Subcutaneous abdominal adipose tissue (tissue), 5 donors: ENCODE measurements at regions not wholly inside any gene's neighbourhood (a gene's known extent, or its start where the extent isn't known, plus 50 kb on each side); places are given as distances from the start of the nearest gene placed in this dataset.

Experiments
- H3K27ac ChIP-seq: one replicate; pipeline ENCODE4 v1.7.0; 2013; ENCODE audit warnings: low read depth, mild to moderate bottlenecking, inconsistent platforms, low read length, moderate library complexity
- H3K27me3 ChIP-seq, 5 donors: one replicate each; pipeline ENCODE4 v1.7.0; 2013; ENCODE audit warnings: low read length in 5 of 5, inconsistent platforms in 1 of 5; ENCODE audit not compliant: control insufficient read depth in 5 of 5, insufficient read depth in 4 of 5
- H3K36me3 ChIP-seq, 5 donors: one replicate each; pipeline ENCODE4 v1.7.0; 2013; ENCODE audit warnings: low read length in 5 of 5; ENCODE audit not compliant: control insufficient read depth in 5 of 5, insufficient read depth in 5 of 5
- H3K4me1 ChIP-seq, 5 donors: one replicate each; pipeline ENCODE4 v1.7.0; 2013; ENCODE audit warnings: low read length in 5 of 5, mild to moderate bottlenecking in 3 of 5, moderate library complexity in 1 of 5; ENCODE audit not compliant: control insufficient read depth in 5 of 5, insufficient read depth in 5 of 5
- H3K4me3 ChIP-seq, 5 donors: one replicate each; pipeline ENCODE4 v1.7.0; 2013; ENCODE audit warnings: low read length in 5 of 5, low read depth in 1 of 5
- H3K9ac ChIP-seq, 5 donors: one replicate each; pipeline ENCODE4 v1.7.0; 2013; ENCODE audit warnings: low read length in 5 of 5, mild to moderate bottlenecking in 4 of 5, moderate library complexity in 3 of 5
- H3K9me3 ChIP-seq, 5 donors: one replicate each; pipeline ENCODE4 v1.7.0; 2013; ENCODE audit warnings: low read length in 5 of 5; ENCODE audit not compliant: control insufficient read depth in 5 of 5
- donor health status: healthy.
- donor health status: healthy.
- donor health status: healthy.
- donor health status: healthy.
- donor health status: healthy.

DNA sequence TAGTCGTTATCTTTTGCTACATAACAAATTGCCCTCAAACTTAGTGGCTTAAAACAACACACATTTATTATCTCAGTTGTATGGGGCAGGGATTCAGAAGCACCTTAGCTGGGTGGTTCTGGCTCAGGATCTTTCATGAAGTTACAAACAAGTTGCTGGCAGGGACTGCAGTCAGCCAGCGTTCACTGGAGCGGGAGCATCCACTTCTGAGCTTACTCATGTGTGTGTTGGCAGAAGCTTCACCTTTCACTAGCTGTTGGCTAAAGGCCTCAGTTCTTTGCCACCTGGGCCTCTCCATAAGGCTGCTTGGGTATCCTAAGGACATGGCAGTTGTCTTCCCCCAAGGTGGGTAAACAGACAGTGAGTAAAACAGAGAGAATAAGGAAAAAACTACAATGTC is 365.7 kb downstream of the RPS29 start:
- no peaks in the 10 kb centered on the region for H3K9me3 ChIP-seq
- H3K27ac ChIP-seq = no peak overlapping the region
- no peak overlapping the region for H3K9ac ChIP-seq

DNA sequence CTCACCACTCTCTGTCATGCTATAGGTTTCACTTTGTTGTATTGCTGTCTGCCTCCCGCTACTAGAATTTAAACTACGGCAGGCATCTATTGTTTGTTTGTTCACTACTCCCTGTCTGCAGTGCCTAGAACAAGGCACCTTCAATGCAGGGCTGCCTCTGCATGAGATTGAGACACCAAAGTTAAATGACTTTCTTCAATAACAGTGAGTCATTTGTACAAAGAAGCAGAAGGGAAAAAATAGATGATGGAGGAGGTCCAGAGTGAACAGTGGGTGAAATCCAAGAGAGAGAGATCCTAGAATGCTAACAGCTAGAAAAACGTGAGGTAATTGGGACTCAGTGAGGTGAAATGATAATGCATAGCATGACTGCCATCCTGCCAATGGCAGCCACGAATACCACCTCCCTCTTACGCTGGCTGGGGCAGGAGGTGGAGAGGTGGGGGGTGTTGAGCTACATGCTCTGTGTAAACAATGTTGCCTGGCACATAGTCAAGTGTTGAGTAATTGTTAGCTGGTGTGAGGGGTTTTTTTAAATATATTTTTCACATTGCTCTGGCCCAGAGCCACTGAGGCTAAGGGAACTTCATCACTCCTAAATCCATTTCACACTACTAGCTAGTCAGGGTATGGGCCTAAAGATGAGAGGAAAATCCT is 367.6 kb downstream of the RPS29 start:
- Histone ChIP-seq H3K27ac (no peak overlapping the region), H3K4me3 (no peak overlapping the region), H3K36me3 (no peaks in the 10 kb centered on the region)

More for the DNA sequence above, 365.7 kb downstream of the RPS29 start:
- no peaks in the 10 kb centered on the region for H3K27me3 ChIP-seq
- H3K4me3 ChIP-seq = no peak overlapping the region
- peaks cover 0 to 11% (median 0%) of the 10 kb centered on the region in 5 donors for H3K4me1 ChIP-seq
- H3K36me3 ChIP-seq = no peaks in the 10 kb centered on the region

DNA sequence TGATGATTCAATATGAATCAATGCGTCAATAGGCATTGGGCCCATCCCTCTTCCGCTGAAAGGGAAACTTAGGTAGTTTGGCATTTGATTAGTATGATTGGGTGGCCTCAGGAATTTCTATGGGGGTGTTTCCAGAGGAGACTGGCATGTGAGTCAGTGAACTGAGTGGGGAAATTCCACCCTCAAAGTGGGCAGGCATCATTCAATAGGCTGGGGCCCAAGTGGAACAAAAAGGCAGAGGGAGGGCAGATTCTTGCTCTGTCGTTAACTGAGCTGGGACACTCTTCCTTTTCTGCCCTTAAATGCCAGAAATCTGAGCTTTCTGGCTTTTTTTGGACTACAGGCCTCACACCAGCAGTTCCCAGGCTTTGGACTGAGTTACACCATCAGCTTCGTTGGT is 373.5 kb downstream of the RPS29 start:
- Histone ChIP-seq H3K36me3 (no peaks in the 10 kb centered on the region), H3K27ac (peak overlapping the region; percentile 90), H3K4me3 (peak overlapping the region in 1 of 5 donors; percentile 44), H3K27me3 (no peaks in the 10 kb centered on the region), H3K9me3 (peaks cover 0 to 2% (median 0%) of the 10 kb centered on the region in 5 donors), H3K9ac (peak overlapping the region in 2 of 5 donors; percentile 62 to 72), H3K4me1 (peaks cover under 1 to 44% (median 13%) of the 10 kb centered on the region in 5 donors)

More for the DNA sequence above, 367.6 kb downstream of the RPS29 start:
- no peak overlapping the region for H3K9ac ChIP-seq
- H3K4me1 ChIP-seq = peaks cover 0 to 24% (median 4%) of the 10 kb centered on the region in 5 donors
- peaks cover 0 to 2% (median 0%) of the 10 kb centered on the region in 5 donors for H3K9me3 ChIP-seq
- no peaks in the 10 kb centered on the region for H3K27me3 ChIP-seq

DNA sequence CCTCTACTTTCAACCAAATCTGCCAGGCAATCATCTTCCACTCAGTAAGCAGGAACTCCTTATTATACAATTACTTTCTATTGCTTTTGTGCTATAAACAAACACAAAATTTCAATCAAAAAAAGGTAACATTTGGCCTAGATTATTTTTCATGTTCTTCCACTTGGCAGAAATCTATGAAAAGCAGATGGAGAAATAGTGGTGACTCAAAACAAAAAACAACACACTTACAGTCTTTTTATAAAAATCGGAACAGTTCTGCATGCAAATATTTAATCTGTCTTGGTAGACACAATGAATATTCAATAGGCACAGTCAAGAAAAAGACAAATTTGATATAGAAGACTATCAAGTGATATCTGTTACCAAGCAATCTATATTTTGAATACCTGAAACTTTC is 376.8 kb downstream of the RPS29 start:
- H3K4me1 ChIP-seq = peaks cover 4 to 53% (median 19%) of the 10 kb centered on the region in 5 donors
- H3K9ac ChIP-seq = no peak overlapping the region
- peak overlapping the region; percentile 90 for H3K27ac ChIP-seq
- H3K9me3 ChIP-seq = no peaks in the 10 kb centered on the region
- H3K27me3 ChIP-seq = no peaks in the 10 kb centered on the region
- H3K36me3 ChIP-seq = no peaks in the 10 kb centered on the region
- H3K4me3 ChIP-seq = no peak overlapping the region

- Histone ChIP-seq H3K9ac (no peak overlapping the region), H3K27ac (peak overlapping the region; percentile 90), H3K4me1 (peaks cover 4 to 39% (median 17%) of the 10 kb centered on the region in 5 donors), H3K36me3 (no peaks in the 10 kb centered on the region), H3K9me3 (no peaks in the 10 kb centered on the region), H3K4me3 (no peak overlapping the region), H3K27me3 (no peaks in the 10 kb centered on the region)
Observed at GRCh38 chr14:49206828-49207227, 379.4 kb downstream of the RPS29 start.

- Histone ChIP-seq H3K4me3 (no peak overlapping the region), H3K27me3 (no peaks in the 10 kb centered on the region), H3K9ac (no peak overlapping the region), H3K9me3 (no peaks in the 10 kb centered on the region), H3K36me3 (no peaks in the 10 kb centered on the region), H3K27ac (no peak overlapping the region), H3K4me1 (peaks cover 0 to 24% (median 10%) of the 10 kb centered on the region in 5 donors)
Observed at GRCh38 chr14:49203676-49204075, 382.5 kb downstream of the RPS29 start.

GRCh38 chr14:49199159-49199558 is 387.0 kb downstream of the RPS29 start:
- H3K9ac ChIP-seq = no peak overlapping the region
- H3K4me3 ChIP-seq = no peak overlapping the region
- no peaks in the 10 kb centered on the region for H3K9me3 ChIP-seq
- no peak overlapping the region for H3K27ac ChIP-seq
- H3K4me1 ChIP-seq = peaks cover 0 to 6% (median 4%) of the 10 kb centered on the region in 5 donors
- no peaks in the 10 kb centered on the region for H3K36me3 ChIP-seq
- no peaks in the 10 kb centered on the region for H3K27me3 ChIP-seq

DNA sequence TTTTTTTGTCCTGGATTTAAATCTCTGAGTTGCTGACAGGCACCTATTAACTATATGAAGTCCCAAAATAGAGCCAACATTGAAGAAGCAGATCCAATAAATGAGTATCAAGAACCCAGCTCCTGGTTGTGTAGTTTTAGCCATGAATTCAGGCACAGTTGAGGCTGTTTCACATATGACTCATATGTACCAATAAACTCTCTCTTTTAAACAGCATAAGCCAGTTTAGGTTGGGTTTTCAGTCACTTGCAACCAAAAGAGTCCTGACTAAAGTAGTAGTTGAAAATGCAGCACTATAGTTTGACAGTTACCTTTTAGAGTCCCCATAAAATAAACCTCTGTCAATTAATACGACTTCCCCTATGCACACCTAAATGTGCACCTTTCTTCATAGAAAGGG is 389.9 kb downstream of the RPS29 start:
- H3K27me3 ChIP-seq = no peaks in the 10 kb centered on the region
- H3K4me3 ChIP-seq = no peak overlapping the region
- H3K27ac ChIP-seq = no peak overlapping the region
- no peaks in the 10 kb centered on the region for H3K9me3 ChIP-seq
- no peaks in the 10 kb centered on the region for H3K36me3 ChIP-seq
- H3K9ac ChIP-seq = no peak overlapping the region
- peaks cover 0 to 20% (median 12%) of the 10 kb centered on the region in 5 donors for H3K4me1 ChIP-seq

- no peak overlapping the region for H3K9ac ChIP-seq
- no peaks in the 10 kb centered on the region for H3K9me3 ChIP-seq
- peaks cover 0 to 22% (median 12%) of the 10 kb centered on the region in 5 donors for H3K4me1 ChIP-seq
- H3K27me3 ChIP-seq = no peaks in the 10 kb centered on the region
- H3K36me3 ChIP-seq = no peaks in the 10 kb centered on the region
- no peak overlapping the region for H3K27ac ChIP-seq
- no peak overlapping the region for H3K4me3 ChIP-seq
Observed at GRCh38 chr14:49194067-49194466, 392.1 kb downstream of the RPS29 start.

GRCh38 chr14:49193332-49194065 is 392.7 kb downstream of the RPS29 start:
- H3K27ac ChIP-seq = no peak overlapping the region

More at GRCh38 chr14:49193332-49194065, 392.7 kb downstream of the RPS29 start:
- no peak overlapping the region for H3K4me3 ChIP-seq
- no peak overlapping the region for H3K9ac ChIP-seq
- no peaks in the 10 kb centered on the region for H3K27me3 ChIP-seq
- no peaks in the 10 kb centered on the region for H3K9me3 ChIP-seq
- peaks cover 0 to 22% (median 12%) of the 10 kb centered on the region in 5 donors for H3K4me1 ChIP-seq
- no peaks in the 10 kb centered on the region for H3K36me3 ChIP-seq
